Activated CD4-positive, alpha-beta memory T cell treated with anti-CD3 and anti-CD28 coated beads for 36 hours (primary cell): ENCODE measurements at regions not wholly inside any gene's neighbourhood (a gene's known extent, or its start where the extent isn't known, plus 50 kb on each side); places are given as distances from the start of the nearest gene placed in this dataset.
"Not testable (repeated sequence)": the region's sequence is repeated elsewhere in the genome, so short reads cannot be mapped to it uniquely, and the experiment has no call there.

Experiments
- CTCF ChIA-PET: fragments of 350-600 bp; sonication (Branson Sonifier 250); formaldehyde crosslinking; loops from one replicate; lab custom pipeline; 2021; ENCODE audit warnings: antibody characterized with exemption, inconsistent platforms; lab: Charles Lee
- POLR2A ChIA-PET: fragments of 350-600 bp; sonication (Branson Sonifier 250); formaldehyde crosslinking; loops from one replicate; lab custom pipeline; 2021; ENCODE audit warnings: antibody characterized with exemption; lab: Charles Lee
- DNase-seq: peaks from one replicate; pipeline ENCODE4 v3.0.0-alpha.2; 2020
- H3K27ac Mint-ChIP-seq: one replicate; pipeline ENCODE4 v1.8.0; 2021; ENCODE audit warnings: mixed read lengths
- H3K27me3 Mint-ChIP-seq: one replicate; pipeline ENCODE4 v1.8.0; 2021; ENCODE audit warnings: mixed read lengths
- H3K36me3 Mint-ChIP-seq: one replicate; pipeline ENCODE4 v1.8.0; 2021; ENCODE audit warnings: mixed read lengths
- H3K4me1 Mint-ChIP-seq: one replicate; pipeline ENCODE4 v1.8.0; 2021; ENCODE audit warnings: low read depth, mixed read lengths
- H3K4me3 Mint-ChIP-seq: one replicate; pipeline ENCODE4 v1.8.0; 2021; ENCODE audit warnings: mild to moderate bottlenecking, mixed read lengths
- H3K9me3 Mint-ChIP-seq: one replicate; pipeline ENCODE4 v1.8.0; 2021; ENCODE audit warnings: mixed read lengths
- intact Hi-C: fragments of 100-400 bp; cut with micrococcal nuclease; formaldehyde crosslinking; loops from one replicate; pipeline ENCODE4 v1.15.1; 2023

- intact Hi-C loops, result no loop called here
- Mint-ChIP-seq H3K36me3 (no peaks in the 10 kb centered on the region), H3K27me3 (no peaks in the 10 kb centered on the region), H3K4me3 (no peak overlapping the region), H3K4me1 (no peaks in the 10 kb centered on the region), H3K27ac (no peak overlapping the region), H3K9me3 (no peaks in the 10 kb centered on the region)
- no peak for DNase-seq
- POLR2A ChIA-PET, result no interaction called here
- CTCF ChIA-PET, result no interaction called here
Observed at GRCh38 chr10:64201936-64202335, 680.7 kb downstream of the REEP3 start.

DNA sequence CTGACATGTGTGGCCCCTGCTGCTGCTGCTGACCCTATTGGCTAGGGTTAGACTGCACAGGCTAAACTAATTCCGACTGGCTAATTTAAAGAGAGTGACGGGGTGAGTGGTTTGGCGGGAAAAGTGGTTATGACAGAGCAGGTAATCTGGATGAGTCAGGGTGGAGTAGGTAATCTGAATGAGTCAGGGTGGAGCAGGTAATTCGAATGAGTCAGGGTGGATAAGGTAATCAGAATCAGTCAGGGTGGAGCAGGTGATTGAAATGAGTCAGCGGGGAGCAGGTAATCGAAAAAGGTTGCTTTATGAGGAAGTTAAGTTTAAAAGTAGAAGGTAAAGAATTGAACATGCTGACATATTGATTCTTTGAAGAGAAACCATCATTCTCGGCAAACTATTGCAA, 683.3 kb downstream of the REEP3 start:
- H3K4me3 Mint-ChIP-seq, H3K27ac Mint-ChIP-seq, H3K4me1 Mint-ChIP-seq, CTCF ChIA-PET, intact Hi-C loops, H3K9me3 Mint-ChIP-seq, H3K27me3 Mint-ChIP-seq, DNase-seq, H3K36me3 Mint-ChIP-seq, POLR2A ChIA-PET: not testable (repeated sequence)

- H3K27ac Mint-ChIP-seq, result no peak overlapping the region
- intact Hi-C loops, result no loop called here
- no peaks in the 10 kb centered on the region for H3K27me3 Mint-ChIP-seq
- ChIA-PET CTCF (no interaction called here), POLR2A (no interaction called here)
- no peaks in the 10 kb centered on the region for H3K36me3 Mint-ChIP-seq
- no peaks in the 10 kb centered on the region for H3K4me1 Mint-ChIP-seq
- no peak overlapping the region for H3K4me3 Mint-ChIP-seq
- DNase-seq, result no peak
- peaks cover 2% of the 10 kb centered on the region for H3K9me3 Mint-ChIP-seq
Observed at GRCh38 chr10:64206409-64206808, 685.2 kb downstream of the REEP3 start.

- H3K27ac Mint-ChIP-seq, result no peak overlapping the region
- ChIA-PET POLR2A (no interaction called here), CTCF (no interaction called here)
- H3K9me3 Mint-ChIP-seq, result peaks cover 2% of the 10 kb centered on the region
- H3K36me3 Mint-ChIP-seq, result no peaks in the 10 kb centered on the region
- no peaks in the 10 kb centered on the region for H3K4me1 Mint-ChIP-seq
- DNase-seq, result no peak
- H3K27me3 Mint-ChIP-seq, result no peaks in the 10 kb centered on the region
- intact Hi-C loops, result no loop called here
- no peak overlapping the region for H3K4me3 Mint-ChIP-seq
Observed at GRCh38 chr10:64209561-64209960, 688.4 kb downstream of the REEP3 start.

DNA sequence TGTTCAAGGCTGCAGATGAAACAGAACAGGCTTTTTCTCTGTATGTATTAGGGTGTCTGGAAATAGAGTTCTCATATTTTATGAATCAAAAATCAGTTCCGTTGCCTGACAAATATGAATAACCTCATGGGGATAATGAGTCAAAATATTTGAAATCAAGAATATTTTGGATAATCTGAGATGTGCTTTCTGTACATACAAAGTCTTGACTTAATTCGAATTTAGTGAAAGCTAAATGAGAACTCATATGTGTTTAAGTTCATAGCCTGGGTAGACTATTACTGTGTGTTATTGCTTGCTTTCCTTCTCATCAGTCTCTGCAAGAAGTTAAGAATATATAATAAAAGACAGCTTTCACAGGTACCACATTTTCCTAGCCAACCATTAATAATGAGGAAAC, 689.0 kb downstream of the REEP3 start:
- Mint-ChIP-seq H3K36me3 (no peaks in the 10 kb centered on the region), H3K4me3 (no peak overlapping the region), H3K9me3 (peaks cover 2% of the 10 kb centered on the region), H3K27me3 (no peaks in the 10 kb centered on the region), H3K27ac (no peak overlapping the region), H3K4me1 (no peaks in the 10 kb centered on the region)
- ChIA-PET POLR2A (no interaction called here), CTCF (no interaction called here)
- DNase-seq, result no peak
- intact Hi-C loops, result no loop called here

- Mint-ChIP-seq H3K36me3 (no peaks in the 10 kb centered on the region), H3K4me1 (no peaks in the 10 kb centered on the region), H3K27ac (no peak overlapping the region), H3K27me3 (no peaks in the 10 kb centered on the region), H3K4me3 (no peak overlapping the region), H3K9me3 (peaks cover 2% of the 10 kb centered on the region)
- no peak for DNase-seq
- intact Hi-C loops, result no loop called here
- ChIA-PET CTCF (no interaction called here), POLR2A (no interaction called here)
Observed at GRCh38 chr10:64211466-64211865, 690.3 kb downstream of the REEP3 start.

DNA sequence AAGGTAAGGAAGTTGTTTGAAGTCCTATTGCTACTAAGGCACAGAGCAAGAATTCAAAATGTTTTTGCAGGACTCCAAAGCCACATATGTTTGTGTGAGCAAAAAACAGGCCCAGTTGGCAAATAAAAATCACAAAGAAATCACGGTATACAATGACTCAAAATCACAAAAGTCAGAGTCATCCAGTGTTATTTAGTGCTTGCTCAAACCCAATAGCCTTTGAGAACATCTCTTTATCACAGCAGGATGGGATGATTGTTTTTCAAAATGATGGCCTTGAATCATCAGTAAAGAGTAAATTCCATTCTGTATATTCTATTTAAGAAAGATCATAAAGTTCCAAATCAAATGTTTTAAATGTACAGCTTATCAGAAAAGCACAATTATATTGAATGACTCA, 693.9 kb downstream of the REEP3 start:
- CTCF ChIA-PET, result no interaction called here

GRCh38 chr10:64219271-64220025, 698.2 kb downstream of the REEP3 start:
- intact Hi-C loops, result no loop called here
- no peaks in the 10 kb centered on the region for H3K36me3 Mint-ChIP-seq
- H3K4me3 Mint-ChIP-seq, result no peak overlapping the region
- peaks cover 11% of the 10 kb centered on the region for H3K9me3 Mint-ChIP-seq
- H3K4me1 Mint-ChIP-seq, result no peaks in the 10 kb centered on the region
- no peak for DNase-seq
- ChIA-PET CTCF (no interaction called here), POLR2A (no interaction called here)
- H3K27me3 Mint-ChIP-seq, result no peaks in the 10 kb centered on the region
- no peak overlapping the region for H3K27ac Mint-ChIP-seq

More for the DNA sequence above, 693.9 kb downstream of the REEP3 start:
- intact Hi-C loops, result no loop called here
- POLR2A ChIA-PET, result no interaction called here
- H3K9me3 Mint-ChIP-seq, result no peaks in the 10 kb centered on the region
- H3K4me1 Mint-ChIP-seq, result no peaks in the 10 kb centered on the region
- H3K36me3 Mint-ChIP-seq, result no peaks in the 10 kb centered on the region
- DNase-seq, result no peak
- no peak overlapping the region for H3K27ac Mint-ChIP-seq
- no peaks in the 10 kb centered on the region for H3K27me3 Mint-ChIP-seq
- H3K4me3 Mint-ChIP-seq, result no peak overlapping the region

- H3K4me3 Mint-ChIP-seq, result no peak overlapping the region
- CTCF ChIA-PET, result no interaction called here
- no peaks in the 10 kb centered on the region for H3K27me3 Mint-ChIP-seq
- H3K27ac Mint-ChIP-seq, result no peak overlapping the region
- H3K9me3 Mint-ChIP-seq, result no peaks in the 10 kb centered on the region
- H3K4me1 Mint-ChIP-seq, result no peaks in the 10 kb centered on the region
- DNase-seq, result no peak
- intact Hi-C loops, result no loop called here
- POLR2A ChIA-PET, result no interaction called here
- no peaks in the 10 kb centered on the region for H3K36me3 Mint-ChIP-seq
Observed at GRCh38 chr10:64234489-64234888, 713.3 kb downstream of the REEP3 start.

DNA sequence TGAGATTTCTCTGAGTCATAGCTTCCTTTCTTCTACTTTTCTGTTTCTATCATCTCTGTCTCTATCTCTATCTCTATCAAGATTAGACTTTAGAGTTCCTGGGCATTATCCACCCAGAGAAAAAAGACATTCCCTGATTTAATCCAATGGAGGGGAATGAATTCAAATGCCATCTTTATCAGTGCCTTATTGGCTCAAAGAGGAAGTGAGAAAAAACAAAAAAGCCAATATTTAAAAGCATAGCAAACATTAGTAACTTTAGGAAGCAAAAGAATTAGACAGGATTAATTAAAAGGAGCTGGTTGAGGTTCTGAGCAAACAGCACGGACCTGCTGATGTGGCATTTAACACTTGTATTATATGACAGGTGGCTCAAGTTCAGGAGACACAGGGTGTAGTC, 736.5 kb downstream of the REEP3 start:
- ChIA-PET CTCF (no interaction called here), POLR2A (no interaction called here)
- intact Hi-C loops, result no loop called here
- H3K27ac Mint-ChIP-seq, result no peak overlapping the region
- no peak overlapping the region for H3K4me3 Mint-ChIP-seq
- H3K9me3 Mint-ChIP-seq, result no peaks in the 10 kb centered on the region
- no peaks in the 10 kb centered on the region for H3K36me3 Mint-ChIP-seq
- DNase-seq, result no peak
- H3K4me1 Mint-ChIP-seq, result no peaks in the 10 kb centered on the region
- no peaks in the 10 kb centered on the region for H3K27me3 Mint-ChIP-seq

GRCh38 chr10:64261092-64261491, 739.9 kb downstream of the REEP3 start:
- H3K27me3 Mint-ChIP-seq, result no peaks in the 10 kb centered on the region
- H3K36me3 Mint-ChIP-seq, result no peaks in the 10 kb centered on the region
- H3K4me3 Mint-ChIP-seq, result no peak overlapping the region
- ChIA-PET CTCF (no interaction called here), POLR2A (no interaction called here)
- intact Hi-C loops, result no loop called here
- H3K9me3 Mint-ChIP-seq, result no peaks in the 10 kb centered on the region
- no peak for DNase-seq
- H3K4me1 Mint-ChIP-seq, result no peaks in the 10 kb centered on the region
- H3K27ac Mint-ChIP-seq, result no peak overlapping the region

DNA sequence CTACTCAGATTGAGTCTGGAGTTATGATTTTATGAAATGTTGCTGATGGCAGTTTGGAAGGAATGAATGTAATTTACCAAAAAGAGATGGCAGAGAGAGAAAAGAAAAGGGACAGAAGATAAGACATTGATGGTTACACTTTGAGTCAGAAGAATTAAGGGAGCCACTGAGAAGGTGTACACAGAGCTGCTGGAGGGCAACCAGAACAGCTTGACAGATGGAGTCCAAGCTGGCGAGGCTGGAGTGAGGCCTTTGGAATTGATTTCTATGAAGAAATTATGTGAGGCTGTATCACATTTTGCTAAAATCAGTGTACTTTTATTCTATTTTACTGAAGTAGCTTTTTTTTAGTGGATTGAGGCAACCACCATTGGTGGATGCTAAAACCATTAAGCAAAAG, 740.5 kb downstream of the REEP3 start:
- H3K27ac Mint-ChIP-seq, result no peak overlapping the region
- no peaks in the 10 kb centered on the region for H3K36me3 Mint-ChIP-seq
- CTCF ChIA-PET, result no interaction called here
- intact Hi-C loops, result no loop called here
- POLR2A ChIA-PET, result no interaction called here
- H3K4me1 Mint-ChIP-seq, result no peaks in the 10 kb centered on the region
- no peak overlapping the region for H3K4me3 Mint-ChIP-seq
- H3K9me3 Mint-ChIP-seq, result no peaks in the 10 kb centered on the region
- DNase-seq, result no peak
- H3K27me3 Mint-ChIP-seq, result no peaks in the 10 kb centered on the region

DNA sequence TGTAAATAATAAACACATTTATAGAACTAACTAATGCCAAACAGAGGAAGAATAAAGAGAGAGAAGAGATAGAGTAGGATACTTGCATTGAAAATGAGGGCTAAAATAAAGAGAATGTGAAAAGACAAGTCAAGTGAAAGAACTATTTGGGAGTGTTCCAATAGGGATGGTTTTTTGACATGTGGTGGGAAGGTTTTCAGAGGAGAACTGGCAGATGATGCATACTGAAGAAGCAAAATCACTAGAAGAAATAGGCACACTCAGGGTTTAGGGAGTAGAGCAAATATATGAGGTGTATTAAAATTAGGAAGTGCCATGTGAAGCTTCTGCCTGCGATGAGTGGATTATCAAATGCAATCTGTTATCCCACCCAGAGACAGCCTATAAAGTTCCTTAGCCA, 744.8 kb downstream of the REEP3 start:
- H3K27ac Mint-ChIP-seq, result no peak overlapping the region
- no peak overlapping the region for H3K4me3 Mint-ChIP-seq
- H3K9me3 Mint-ChIP-seq, result peaks cover 2% of the 10 kb centered on the region
- no peaks in the 10 kb centered on the region for H3K4me1 Mint-ChIP-seq
- ChIA-PET POLR2A (no interaction called here), CTCF (no interaction called here)
- H3K27me3 Mint-ChIP-seq, result no peaks in the 10 kb centered on the region
- intact Hi-C loops, result no loop called here
- H3K36me3 Mint-ChIP-seq, result no peaks in the 10 kb centered on the region
- DNase-seq, result no peak
